Pancreas (tissue), 10 donors: ENCODE measurements at regions not wholly inside any gene's neighbourhood (a gene's known extent, or its start where the extent isn't known, plus 50 kb on each side); places are given as distances from the start of the nearest gene placed in this dataset.

ENCODE experiments used
- ATAC-seq, 4 donors: fragments of 200-7000 bp; cut with Tn5 transposase; one replicate each; pipeline versions ENCODE4 v1.8.0 to v1.9.1; 2020; ENCODE audit warnings: mild to moderate bottlenecking in 4 of 4, moderate library complexity in 4 of 4
- DNase-seq, 6 donors: peaks; one replicate each; pipeline ENCODE4 v3.0.0-alpha.2; 2020
- FAIRE-seq: peaks from 2 replicates; lab custom pipeline; 2012; peaks lifted over from hg19 to GRCh38; lab: Jason Lieb, UNC
- H3K27ac ChIP-seq, 4 donors: fragments of 200-600 bp; sonication (generic); 1 replicate in 3 of 4; 2 replicates in 1 of 4; pipeline versions ENCODE4 v1.5.0 to v1.8.0; 2020
- H3K27me3 ChIP-seq, 4 donors: fragments of 200-600 bp; one replicate each; pipeline ENCODE4 v1.8.0; 2021
- H3K36me3 ChIP-seq, 3 donors: fragments of 200-600 bp; sonication (generic) in 1 of 3; one replicate each; pipeline versions ENCODE4 v1.5.0 to v1.8.0; 2020 to 2021
- H3K4me1 ChIP-seq, 3 donors: fragments of 200-600 bp; one replicate each; pipeline ENCODE4 v1.8.0; 2021
- H3K4me3 ChIP-seq, 4 donors: fragments of 200-600 bp; sonication (generic) in 2 of 4; one replicate each; pipeline versions ENCODE4 v1.5.0 to v1.8.0; 2020 to 2021
- H3K9me3 ChIP-seq, 4 donors: fragments of 200-600 bp; one replicate each; pipeline ENCODE4 v1.8.0; 2021
- WGBS, 2 donors: extraction: QIAGEN DNeasy Blood & Tissue Kit; methylation state at CpG; one replicate each; pipeline ENCODE4 v1.1.7; 2013; 5-methylcytosine and 5-hydroxymethylcytosine counted together
- intact Hi-C, 3 donors: fragments of 100-400 bp; cut with DNase I; formaldehyde crosslinking; loops; one replicate each; pipeline versions ENCODE4 v1.11.1 to v1.14.2; 2022
- TF ChIP-seq, protein P1 (sequence below), 4 donors: fragments of 200-600 bp; sonication (generic) in 3 of 4; IDR thresholded peaks; one replicate each; pipeline versions ENCODE4 v1.5.0 to v1.8.0; 2021; ENCODE audit warnings: antibody characterized with exemption in 4 of 4
- donor health status: healthy with polysubstance abuse.
- donor health status: DM: no; HTN: no; CAD: no; lungs with moderate emphysema.
- donor health status: DM: no; HTN: no; CAD: no.
- donor health status: control.
- donor health status: control.
- donor health status: Bipolar disorder and iron deficiency.
- donor health status: DM: yes; HTN: yes; CAD: no.
- donor health status: DM: no; HTN: no; CAD: no.
- donor health status: DM: no; HTN: no; CAD: no.
- donor health status: DM: yes; HTN: yes; CAD: no.

DNA sequence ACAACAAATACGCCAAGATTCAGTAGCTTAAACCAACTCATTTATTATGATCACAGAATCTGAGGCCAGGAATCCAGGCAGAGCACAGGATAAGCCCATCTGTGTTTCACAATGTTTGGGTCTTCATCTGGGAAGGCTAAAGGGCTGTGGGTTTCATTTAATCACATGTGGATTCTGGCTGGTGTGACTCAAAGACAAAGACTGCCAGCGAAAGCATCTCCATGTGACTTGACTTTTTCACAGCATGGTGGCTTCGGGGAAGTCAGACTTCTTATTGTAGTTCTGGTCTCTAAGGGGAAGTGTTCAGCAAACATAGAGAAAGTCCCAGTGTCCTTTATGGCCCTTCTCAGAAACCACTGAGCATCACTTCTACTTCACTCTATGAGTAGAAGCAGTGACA, 1014.4 kb upstream of the GOT2 start:
- intact Hi-C loops = no loop called here
- Histone ChIP-seq H3K36me3 (no peaks in the 10 kb centered on the region), H3K27ac (no peak overlapping the region), H3K4me3 (no peak overlapping the region), H3K4me1 (no peaks in the 10 kb centered on the region), H3K27me3 (no peaks in the 10 kb centered on the region), H3K9me3 (no peaks in the 10 kb centered on the region)
- TF ChIP-seq, protein P1, sequence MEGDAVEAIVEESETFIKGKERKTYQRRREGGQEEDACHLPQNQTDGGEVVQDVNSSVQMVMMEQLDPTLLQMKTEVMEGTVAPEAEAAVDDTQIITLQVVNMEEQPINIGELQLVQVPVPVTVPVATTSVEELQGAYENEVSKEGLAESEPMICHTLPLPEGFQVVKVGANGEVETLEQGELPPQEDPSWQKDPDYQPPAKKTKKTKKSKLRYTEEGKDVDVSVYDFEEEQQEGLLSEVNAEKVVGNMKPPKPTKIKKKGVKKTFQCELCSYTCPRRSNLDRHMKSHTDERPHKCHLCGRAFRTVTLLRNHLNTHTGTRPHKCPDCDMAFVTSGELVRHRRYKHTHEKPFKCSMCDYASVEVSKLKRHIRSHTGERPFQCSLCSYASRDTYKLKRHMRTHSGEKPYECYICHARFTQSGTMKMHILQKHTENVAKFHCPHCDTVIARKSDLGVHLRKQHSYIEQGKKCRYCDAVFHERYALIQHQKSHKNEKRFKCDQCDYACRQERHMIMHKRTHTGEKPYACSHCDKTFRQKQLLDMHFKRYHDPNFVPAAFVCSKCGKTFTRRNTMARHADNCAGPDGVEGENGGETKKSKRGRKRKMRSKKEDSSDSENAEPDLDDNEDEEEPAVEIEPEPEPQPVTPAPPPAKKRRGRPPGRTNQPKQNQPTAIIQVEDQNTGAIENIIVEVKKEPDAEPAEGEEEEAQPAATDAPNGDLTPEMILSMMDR (IDR thresholded peaks at IDR 0.05) = no peak
- DNase-seq = no peak
- FAIRE-seq = no peak
- 45 to 57% methylated on average over 3 of the region's 3 CpGs for WGBS, 2 donors
- ATAC-seq = no peak

DNA sequence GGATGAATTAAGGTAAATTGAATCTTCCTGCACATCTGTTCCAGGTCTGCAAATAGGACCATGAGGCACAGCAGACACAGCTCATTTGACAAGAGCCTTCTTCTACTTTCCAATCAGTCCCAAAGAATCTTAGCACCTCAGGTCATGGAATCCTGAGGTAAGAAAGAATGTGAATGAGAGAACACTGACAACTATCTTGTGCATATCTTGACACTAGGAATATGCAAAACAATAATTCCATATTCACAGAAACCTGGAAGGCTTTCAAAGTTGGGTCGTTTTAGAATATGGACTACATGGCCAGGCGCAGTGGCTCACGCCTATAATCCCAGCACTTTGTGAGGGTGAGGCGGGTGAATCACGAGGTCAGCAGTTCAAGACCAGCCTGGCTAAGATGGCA, 1009.4 kb upstream of the GOT2 start:
- Histone ChIP-seq H3K4me1 (no peaks in the 10 kb centered on the region), H3K4me3 (no peak overlapping the region), H3K9me3 (no peaks in the 10 kb centered on the region), H3K36me3 (no peaks in the 10 kb centered on the region), H3K27ac (no peak overlapping the region), H3K27me3 (no peaks in the 10 kb centered on the region)
- intact Hi-C loops = no loop called here
- TF ChIP-seq, protein P1 (IDR thresholded peaks at IDR 0.05) = no peak
- no peak for FAIRE-seq
- DNase-seq = no peak
- WGBS, 2 donors = 64 to 68% methylated on average over 5 of the region's 5 CpGs
- ATAC-seq = no peak

- Histone ChIP-seq H3K27ac (no peak overlapping the region), H3K4me3 (no peak overlapping the region), H3K4me1 (no peaks in the 10 kb centered on the region), H3K9me3 (no peaks in the 10 kb centered on the region), H3K27me3 (no peaks in the 10 kb centered on the region), H3K36me3 (no peaks in the 10 kb centered on the region)
- TF ChIP-seq, protein P1 (IDR thresholded peaks at IDR 0.05) = no peak
- intact Hi-C loops = no loop called here
- DNase-seq (no peak), ATAC-seq (no peak), FAIRE-seq (no peak)
Observed at GRCh38 chr16:59740858-59741257, 1006.7 kb upstream of the GOT2 start.

DNA sequence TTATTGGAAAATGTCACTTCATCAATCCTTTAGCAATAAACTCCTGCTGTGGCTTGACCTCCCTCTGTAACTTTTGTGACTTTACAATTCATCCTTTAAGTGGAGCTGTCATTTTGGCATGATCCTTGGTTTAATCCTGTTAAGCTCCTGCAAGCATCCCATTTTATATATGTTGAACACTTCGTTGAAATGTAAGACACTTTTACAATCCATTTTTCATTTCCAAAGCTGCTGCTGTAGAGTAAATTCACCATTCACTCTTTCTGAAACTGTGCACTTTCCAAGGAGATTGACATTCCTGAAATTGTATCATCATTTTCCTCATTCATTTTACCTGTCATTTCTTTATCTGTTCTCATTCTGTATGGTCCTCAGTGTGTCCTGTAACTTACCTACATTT, 1003.2 kb upstream of the GOT2 start:
- TF ChIP-seq, protein P1 (IDR thresholded peaks at IDR 0.05) = no peak
- intact Hi-C loops = no loop called here
- H3K9me3 ChIP-seq = no peaks in the 10 kb centered on the region

DNA sequence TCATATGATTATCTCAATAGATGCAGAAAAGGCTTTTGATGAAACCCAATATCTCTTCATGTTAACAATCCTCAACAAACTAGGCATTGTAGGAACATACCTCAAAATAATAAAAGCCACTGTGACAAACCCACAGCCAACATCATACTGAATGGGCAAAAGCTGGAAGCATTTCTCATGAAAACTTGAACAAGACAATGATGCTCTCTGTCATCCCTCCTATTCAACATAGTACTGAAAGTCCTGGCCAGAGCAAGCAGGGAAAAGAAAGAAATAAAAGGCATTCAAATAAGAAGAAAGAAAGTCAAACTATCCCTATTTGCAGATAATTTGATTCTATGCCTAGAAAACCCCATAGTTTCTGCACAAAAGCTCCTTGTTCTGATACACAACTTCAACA, 999.2 kb upstream of the GOT2 start:
- FAIRE-seq = no peak
- H3K4me1 ChIP-seq = no peaks in the 10 kb centered on the region
- H3K9me3 ChIP-seq = no peaks in the 10 kb centered on the region
- no peak overlapping the region for H3K27ac ChIP-seq
- no peak for ATAC-seq
- H3K36me3 ChIP-seq = no peaks in the 10 kb centered on the region
- H3K27me3 ChIP-seq = no peaks in the 10 kb centered on the region
- DNase-seq = no peak
- intact Hi-C loops = no loop called here
- H3K4me3 ChIP-seq = no peak overlapping the region
- TF ChIP-seq, protein P1 (IDR thresholded peaks at IDR 0.05) = no peak

More for the DNA sequence above, 1003.2 kb upstream of the GOT2 start:
- Histone ChIP-seq H3K27ac (no peak overlapping the region), H3K4me3 (no peak overlapping the region), H3K4me1 (no peaks in the 10 kb centered on the region), H3K36me3 (no peaks in the 10 kb centered on the region), H3K27me3 (no peaks in the 10 kb centered on the region)
- DNase-seq (no peak), ATAC-seq (no peak), FAIRE-seq (no peak)
- WGBS, 2 donors = 17 to 22% methylated on average over 1 of the region's 1 CpG
